ENCODE measurements at regions not wholly inside any gene's neighbourhood (a gene's known extent, or its start where the extent isn't known, plus 50 kb on each side); places are given as distances from the start of the nearest gene placed in this dataset.

- intact Hi-C loops (cut with micrococcal nuclease; ENCODE audit: unreplicated experiment), result no loop called here
- Histone ChIP-seq H3K4me3 (ENCODE audit: low read depth, low read length, poor library complexity, severe bottlenecking) (no peak overlapping the region), H3K9me3 (ENCODE audit: low read length) (0 out of 2 replicates have a peak, but pooled peaks cover 8% of the 10 kb centered on the region), H3K27ac (ENCODE audit: low read depth, low read length, poor library complexity, severe bottlenecking) (no peak overlapping the region), H4K20me1 (ENCODE audit: insufficient read depth, low read length) (no peaks in the 10 kb centered on the region), H3K9me2 (ENCODE audit: insufficient read depth, low read length) (no peaks in the 10 kb centered on the region), H3K4me1 (ENCODE audit: insufficient read depth, low read length, poor library complexity, severe bottlenecking) (no peaks in the 10 kb centered on the region), H3K79me2 (ENCODE audit: insufficient read depth, low read depth, low read length) (no peaks in the 10 kb centered on the region), H3K36me3 (ENCODE audit: insufficient read depth, low read length) (no peaks in the 10 kb centered on the region), H3K4me2 (ENCODE audit: low read length) (no peak overlapping the region), H2AFZ (ENCODE audit: low read length) (no peak overlapping the region)
- no peak for TF ChIP-seq CTCF (conservative IDR thresholded peaks at IDR 0.05; ENCODE audit: low read length)
- TF ChIP-seq EZH2phosphoT487 (IDR thresholded peaks at IDR 0.05; ENCODE audit: borderline replicate concordance, low read depth, low read length), result no peak
- CTCF ChIA-PET (ENCODE audit: unreplicated experiment), result no interaction called here
- DNase-seq (ENCODE audit: low spot score), result no peak
- BruUV-seq (replicated peaks), result no TSS peak
- POLR2A ChIA-PET, result no interaction called here
Measured at GRCh38 chr11:38282718-38283117, 1684.7 kb upstream of the RAG2 start.

- Histone ChIP-seq H3K79me2 (ENCODE audit: insufficient read depth, low read depth, low read length) (no peaks in the 10 kb centered on the region), H3K9me3 (ENCODE audit: low read length) (no peaks in the 10 kb centered on the region), H2AFZ (ENCODE audit: low read length) (no peak overlapping the region), H4K20me1 (ENCODE audit: insufficient read depth, low read length) (no peaks in the 10 kb centered on the region), H3K4me1 (ENCODE audit: insufficient read depth, low read length, poor library complexity, severe bottlenecking) (no peaks in the 10 kb centered on the region), H3K27ac (ENCODE audit: low read depth, low read length, poor library complexity, severe bottlenecking) (no peak overlapping the region), H3K36me3 (ENCODE audit: insufficient read depth, low read length) (no peaks in the 10 kb centered on the region), H3K4me3 (ENCODE audit: low read depth, low read length, poor library complexity, severe bottlenecking) (no peak overlapping the region), H3K9me2 (ENCODE audit: insufficient read depth, low read length) (no peaks in the 10 kb centered on the region), H3K4me2 (ENCODE audit: low read length) (no peak overlapping the region)
- TF ChIP-seq CTCF (conservative IDR thresholded peaks at IDR 0.05; ENCODE audit: low read length) (no peak), EZH2phosphoT487 (IDR thresholded peaks at IDR 0.05; ENCODE audit: borderline replicate concordance, low read depth, low read length) (no peak)
- CTCF ChIA-PET (ENCODE audit: unreplicated experiment), result no interaction called here
- POLR2A ChIA-PET, result no interaction called here
- intact Hi-C loops (cut with micrococcal nuclease; ENCODE audit: unreplicated experiment), result no loop called here
- DNase-seq (ENCODE audit: low spot score), result no peak
- BruUV-seq (replicated peaks), result no TSS peak
Measured at GRCh38 chr11:38278457-38279141, 1680.6 kb upstream of the RAG2 start.

- DNase-seq (ENCODE audit: low spot score), result no peak
- POLR2A ChIA-PET, result no interaction called here
- BruUV-seq (replicated peaks), result no TSS peak
- no peaks in the 10 kb centered on the region for H3K4me1 ChIP-seq (ENCODE audit: insufficient read depth, low read length, poor library complexity, severe bottlenecking)
- H3K9me2 ChIP-seq (ENCODE audit: insufficient read depth, low read length), result no peaks in the 10 kb centered on the region
- no peak overlapping the region for H3K4me2 ChIP-seq (ENCODE audit: low read length)
- TF ChIP-seq EZH2phosphoT487 (IDR thresholded peaks at IDR 0.05; ENCODE audit: borderline replicate concordance, low read depth, low read length), result no peak
- no peak for TF ChIP-seq CTCF (conservative IDR thresholded peaks at IDR 0.05; ENCODE audit: low read length)
- intact Hi-C loops (cut with micrococcal nuclease; ENCODE audit: unreplicated experiment), result no loop called here
- no peaks in the 10 kb centered on the region for H4K20me1 ChIP-seq (ENCODE audit: insufficient read depth, low read length)
- H3K79me2 ChIP-seq (ENCODE audit: insufficient read depth, low read depth, low read length), result no peaks in the 10 kb centered on the region
- H3K27ac ChIP-seq (ENCODE audit: low read depth, low read length, poor library complexity, severe bottlenecking), result no peak overlapping the region
- no peaks in the 10 kb centered on the region for H3K36me3 ChIP-seq (ENCODE audit: insufficient read depth, low read length)
- CTCF ChIA-PET (ENCODE audit: unreplicated experiment), result no interaction called here
- no peak overlapping the region for H3K4me3 ChIP-seq (ENCODE audit: low read depth, low read length, poor library complexity, severe bottlenecking)
- no peaks in the 10 kb centered on the region for H3K9me3 ChIP-seq (ENCODE audit: low read length)
- H2AFZ ChIP-seq (ENCODE audit: low read length), result no peak overlapping the region
Measured at GRCh38 chr11:38274031-38274430, 1676.0 kb upstream of the RAG2 start.

Data from OCI-LY7 (cell line).